GM18511 (cell line): ENCODE measurements at regions not wholly inside any gene's neighbourhood (a gene's known extent, or its start where the extent isn't known, plus 50 kb on each side); places are given as distances from the start of the nearest gene placed in this dataset.

ENCODE experiments used
- ATAC-seq: cut with Tn5 transposase; IDR thresholded peaks from one replicate; pipeline ENCODE4 v1.9.1; 2021; ENCODE audit warnings: mild to moderate bottlenecking, moderate library complexity; ENCODE audit not compliant: unreplicated experiment

GRCh38 chr13:74084375-74084935, 49.7 kb downstream of the KLF12 start:
- no peak for ATAC-seq

GRCh38 chr13:74082741-74083160, 51.5 kb downstream of the KLF12 start:
- ATAC-seq: no peak

- ATAC-seq: no peak
These were observed 53.4 kb downstream of the KLF12 start for GRCh38 chr13:74080762-74081161.

GRCh38 chr13:74077792-74078191, 56.4 kb downstream of the KLF12 start:
- no peak for ATAC-seq

- ATAC-seq: no peak
These were observed 56.8 kb downstream of the KLF12 start for GRCh38 chr13:74077375-74077774.

- no peak for ATAC-seq
These were observed 59.5 kb downstream of the KLF12 start for GRCh38 chr13:74074723-74075122.

- ATAC-seq: no peak
These were observed 60.9 kb downstream of the KLF12 start for GRCh38 chr13:74073274-74073673.

- ATAC-seq: peak; percentile 23
These were observed 63.7 kb downstream of the KLF12 start for GRCh38 chr13:74070513-74070912.

- ATAC-seq: peak; percentile 82
These were observed 64.1 kb downstream of the KLF12 start for GRCh38 chr13:74070065-74070464.

- ATAC-seq: no peak
These were observed 65.7 kb downstream of the KLF12 start for GRCh38 chr13:74068471-74068870.

- no peak for ATAC-seq
These were observed 66.4 kb downstream of the KLF12 start for GRCh38 chr13:74067818-74068217.

GRCh38 chr13:74066937-74067336, 67.3 kb downstream of the KLF12 start:
- no peak for ATAC-seq

GRCh38 chr13:74064805-74065312, 69.3 kb downstream of the KLF12 start:
- ATAC-seq: no peak

- ATAC-seq: no peak
These were observed 70.6 kb downstream of the KLF12 start for GRCh38 chr13:74063533-74064100.

GRCh38 chr13:74062933-74063332, 71.3 kb downstream of the KLF12 start:
- peak; percentile 82 for ATAC-seq

GRCh38 chr13:74061926-74062595, 72.1 kb downstream of the KLF12 start:
- peak; percentile 80 for ATAC-seq

GRCh38 chr13:74056801-74057542, 77.2 kb downstream of the KLF12 start:
- ATAC-seq: no peak

- no peak for ATAC-seq
These were observed 81.7 kb downstream of the KLF12 start for GRCh38 chr13:74052402-74052928.

GRCh38 chr13:74048756-74049155, 85.4 kb downstream of the KLF12 start:
- ATAC-seq: no peak

GRCh38 chr13:74047931-74048600, 86.1 kb downstream of the KLF12 start:
- ATAC-seq: no peak

GRCh38 chr13:74046431-74046830, 87.8 kb downstream of the KLF12 start:
- no peak for ATAC-seq
